ENCODE measurements at regions not wholly inside any gene's neighbourhood (a gene's known extent, or its start where the extent isn't known, plus 50 kb on each side); places are given as distances from the start of the nearest gene placed in this dataset.

DNA sequence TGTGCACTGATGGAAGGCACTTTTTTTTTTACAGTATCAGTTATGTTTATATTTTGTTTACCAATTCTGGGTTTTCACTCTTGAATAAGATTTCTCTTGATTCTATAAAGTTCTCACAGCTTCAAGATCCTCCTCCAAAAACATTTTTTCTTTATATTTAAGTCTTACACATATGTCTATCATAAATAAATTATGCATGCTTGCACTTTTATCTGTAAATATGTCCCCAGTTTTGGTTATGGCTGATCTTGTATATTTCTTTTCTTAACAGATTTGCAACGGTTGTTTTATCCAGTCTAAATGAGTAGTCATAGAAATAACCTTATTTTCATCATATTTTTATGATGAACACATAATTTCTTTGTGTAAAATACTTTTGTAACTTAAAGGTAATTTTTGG is 1456.5 kb downstream of the MRPL39 start:
- TF ChIP-seq, protein P1, sequence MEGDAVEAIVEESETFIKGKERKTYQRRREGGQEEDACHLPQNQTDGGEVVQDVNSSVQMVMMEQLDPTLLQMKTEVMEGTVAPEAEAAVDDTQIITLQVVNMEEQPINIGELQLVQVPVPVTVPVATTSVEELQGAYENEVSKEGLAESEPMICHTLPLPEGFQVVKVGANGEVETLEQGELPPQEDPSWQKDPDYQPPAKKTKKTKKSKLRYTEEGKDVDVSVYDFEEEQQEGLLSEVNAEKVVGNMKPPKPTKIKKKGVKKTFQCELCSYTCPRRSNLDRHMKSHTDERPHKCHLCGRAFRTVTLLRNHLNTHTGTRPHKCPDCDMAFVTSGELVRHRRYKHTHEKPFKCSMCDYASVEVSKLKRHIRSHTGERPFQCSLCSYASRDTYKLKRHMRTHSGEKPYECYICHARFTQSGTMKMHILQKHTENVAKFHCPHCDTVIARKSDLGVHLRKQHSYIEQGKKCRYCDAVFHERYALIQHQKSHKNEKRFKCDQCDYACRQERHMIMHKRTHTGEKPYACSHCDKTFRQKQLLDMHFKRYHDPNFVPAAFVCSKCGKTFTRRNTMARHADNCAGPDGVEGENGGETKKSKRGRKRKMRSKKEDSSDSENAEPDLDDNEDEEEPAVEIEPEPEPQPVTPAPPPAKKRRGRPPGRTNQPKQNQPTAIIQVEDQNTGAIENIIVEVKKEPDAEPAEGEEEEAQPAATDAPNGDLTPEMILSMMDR (IDR thresholded peaks at IDR 0.05) = no peak
- no peak for TF ChIP-seq POLR2A (IDR thresholded peaks at IDR 0.05)

Data from body of pancreas (tissue), 4 donors.